Lung (tissue), 11 donors: ENCODE measurements at regions not wholly inside any gene's neighbourhood (a gene's known extent, or its start where the extent isn't known, plus 50 kb on each side); places are given as distances from the start of the nearest gene placed in this dataset.

Experiments
- ATAC-seq: fragments of 200-7000 bp; cut with Tn5 transposase; one replicate; pipeline ENCODE4 v1.9.1; 2020; ENCODE audit warnings: moderate number of reproducible peaks; ENCODE audit not compliant: insufficient read depth, low FRiP score
- DNase-seq, 3 donors: peaks; one replicate each; pipeline ENCODE4 v3.0.0-alpha.2; 2013 to 2017
- H3K27ac ChIP-seq, 2 donors: one replicate each; pipeline ENCODE4 v1.5.1; 2013; ENCODE audit warnings: mild to moderate bottlenecking in 2 of 2, moderate library complexity in 2 of 2, control low read depth in 1 of 2, inconsistent platforms in 1 of 2, low read depth in 1 of 2, low read length in 1 of 2
- H3K27me3 ChIP-seq, 3 donors: one replicate each; pipeline ENCODE4 v1.5.1; 2013; ENCODE audit warnings: low read length in 2 of 3; ENCODE audit not compliant: control insufficient read depth in 3 of 3, insufficient read depth in 3 of 3
- H3K36me3 ChIP-seq, 4 donors: one replicate each; pipeline ENCODE4 v1.5.1; 2013; ENCODE audit warnings: low read length in 4 of 4, mild to moderate bottlenecking in 1 of 4, moderate library complexity in 1 of 4; ENCODE audit not compliant: control insufficient read depth in 4 of 4, insufficient read depth in 4 of 4
- H3K4me1 ChIP-seq, 5 donors: one replicate each; pipeline ENCODE4 v1.5.1; 2013; ENCODE audit warnings: low read length in 5 of 5, mild to moderate bottlenecking in 2 of 5, moderate library complexity in 1 of 5; ENCODE audit not compliant: control insufficient read depth in 5 of 5, insufficient read depth in 5 of 5
- H3K4me3 ChIP-seq: one replicate; pipeline ENCODE4 v1.5.1; 2013; ENCODE audit warnings: mild to moderate bottlenecking, control low read depth, moderate library complexity
- H3K9ac ChIP-seq, 2 donors: one replicate each; pipeline ENCODE4 v1.5.1; 2013; ENCODE audit warnings: low read length in 2 of 2, control low read depth in 1 of 2; ENCODE audit not compliant: insufficient read depth in 1 of 2
- H3K9me3 ChIP-seq, 4 donors: one replicate each; pipeline ENCODE4 v1.5.1; 2013; ENCODE audit warnings: low read length in 3 of 4, mild to moderate bottlenecking in 1 of 4, moderate library complexity in 1 of 4; ENCODE audit not compliant: control insufficient read depth in 4 of 4, insufficient read depth in 3 of 4
- CTCF ChIP-seq: IDR thresholded peaks from 2 replicates; pipeline ENCODE4 v1.5.1; 2012; ENCODE audit warnings: mild to moderate bottlenecking; ENCODE audit errors: control extremely low read depth, extremely low read depth
- WGBS, 2 donors: extraction: QIAGEN DNeasy Blood & Tissue Kit; methylation state at CpG; one replicate each; pipeline ENCODE4 v1.1.7; 2013; 5-methylcytosine and 5-hydroxymethylcytosine counted together
- donor health status: control.
- donor health status: control.
- donor health status: Bipolar disorder and iron deficiency.
- donor health status: healthy.
- donor health status: DM: yes; HTN: yes; CAD: no.

GRCh38 chr18:41899535-41899934 is 55.5 kb upstream of the PIK3C3 start:
- ATAC-seq (no peak), DNase-seq (no peak)
- no peak overlapping the region for H3K9ac ChIP-seq
- 92 to 94% methylated on average over 2 of the region's 2 CpGs for WGBS, 2 donors
- H3K4me1 ChIP-seq, result no peaks in the 10 kb centered on the region
- H3K36me3 ChIP-seq, result no peaks in the 10 kb centered on the region
- no peak overlapping the region for H3K27ac ChIP-seq
- H3K9me3 ChIP-seq, result no peaks in the 10 kb centered on the region
- H3K4me3 ChIP-seq, result no peak overlapping the region
- no peaks in the 10 kb centered on the region for H3K27me3 ChIP-seq
- TF ChIP-seq CTCF, result no peak

DNA sequence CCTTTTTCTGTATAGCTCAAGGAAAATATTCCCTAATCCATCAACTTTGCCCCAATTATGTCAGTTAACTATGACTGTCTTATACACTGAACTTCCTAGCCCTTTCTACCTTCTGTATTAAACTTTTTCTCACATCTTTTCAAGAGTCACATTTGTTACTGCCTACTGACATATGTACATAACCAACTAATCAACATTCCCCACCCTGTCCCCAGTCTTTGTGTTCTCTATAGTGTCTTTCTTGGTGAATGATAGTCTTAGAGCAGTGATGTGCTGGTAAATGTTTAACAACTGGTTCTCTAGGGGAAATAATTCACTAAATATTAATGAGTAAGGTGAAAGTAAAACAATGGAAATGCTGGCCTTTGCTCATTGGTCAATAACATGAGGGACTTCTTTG is 61.6 kb upstream of the PIK3C3 start:
- Histone ChIP-seq H3K9me3 (no peaks in the 10 kb centered on the region), H3K4me3 (no peak overlapping the region), H3K4me1 (no peaks in the 10 kb centered on the region), H3K36me3 (no peaks in the 10 kb centered on the region), H3K9ac (no peak overlapping the region), H3K27ac (no peak overlapping the region), H3K27me3 (no peaks in the 10 kb centered on the region)
- ATAC-seq (no peak), DNase-seq (no peak)
- TF ChIP-seq CTCF, result no peak

DNA sequence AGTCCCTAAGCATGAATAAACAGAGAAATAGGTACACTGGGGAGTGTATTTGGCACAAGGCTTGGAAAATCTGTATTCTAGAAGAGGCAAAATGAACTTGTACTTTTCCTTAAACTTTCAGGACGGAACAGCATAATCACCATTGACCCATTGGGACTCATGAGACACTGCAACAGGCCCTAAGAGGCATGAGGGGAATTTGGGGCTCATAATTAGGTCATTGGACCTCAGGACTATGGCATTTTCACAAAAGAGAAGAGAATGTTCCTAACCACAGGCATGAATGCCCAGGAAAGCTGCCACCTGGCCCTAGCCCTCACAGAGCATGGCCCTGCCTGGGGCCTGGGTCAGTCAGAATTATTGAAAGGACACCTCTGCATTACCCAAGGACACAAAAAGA is 67.9 kb upstream of the PIK3C3 start:
- H3K27me3 ChIP-seq, result no peaks in the 10 kb centered on the region
- no peaks in the 10 kb centered on the region for H3K36me3 ChIP-seq
- ATAC-seq, result no peak
- 0 to 36% methylated on average over 1 of the region's 1 CpG for WGBS, 2 donors
- DNase-seq, result no peak
- no peak for TF ChIP-seq CTCF
- H3K4me3 ChIP-seq, result no peak overlapping the region
- no peak overlapping the region for H3K27ac ChIP-seq
- H3K9ac ChIP-seq, result no peak overlapping the region
- H3K4me1 ChIP-seq, result peaks cover 0 to 13% (median 0%) of the 10 kb centered on the region in 5 donors
- H3K9me3 ChIP-seq, result no peaks in the 10 kb centered on the region

- Histone ChIP-seq H3K9me3 (no peaks in the 10 kb centered on the region), H3K4me3 (no peak overlapping the region), H3K9ac (no peak overlapping the region), H3K4me1 (peaks cover 0 to 13% (median 0%) of the 10 kb centered on the region in 5 donors), H3K27me3 (no peaks in the 10 kb centered on the region), H3K36me3 (no peaks in the 10 kb centered on the region), H3K27ac (no peak overlapping the region)
- no peak for ATAC-seq
- WGBS, 2 donors, result 68 to 78% methylated on average over 12 of the region's 12 CpGs
- TF ChIP-seq CTCF, result no peak
- DNase-seq, result peak; percentile 73 to 92 (median 86)
Measured at GRCh38 chr18:41886126-41886807, 68.8 kb upstream of the PIK3C3 start.
